ENCODE measurements at regions not wholly inside any gene's neighbourhood (a gene's known extent, or its start where the extent isn't known, plus 50 kb on each side); places are given as distances from the start of the nearest gene placed in this dataset.

- Histone ChIP-seq H3K36me3 (ENCODE audit: control insufficient read depth, insufficient read depth, low read length) (no peaks in the 10 kb centered on the region), H3K4me3 (replicated peaks; ENCODE audit: low read depth, low read length) (no peak overlapping the region), H3K27me3 (replicated peaks; ENCODE audit: control insufficient read depth, insufficient read depth, low read length) (no peaks in the 10 kb centered on the region)
- peak; percentile 48 for TF ChIP-seq CTCF (IDR thresholded peaks at IDR 0.05; ENCODE audit: insufficient read depth, low read length, poor library complexity, severe bottlenecking)
- DNase-seq (ENCODE audit: extremely low read depth, insufficient read length), result no peak
Measured at GRCh38 chr10:23525406-23525805, 86.5 kb downstream of the OTUD1 start.

GRCh38 chr10:23528419-23528818 lies 89.5 kb downstream of the OTUD1 start:
- Histone ChIP-seq H3K27me3 (replicated peaks; ENCODE audit: control insufficient read depth, insufficient read depth, low read length) (no peaks in the 10 kb centered on the region), H3K36me3 (ENCODE audit: control insufficient read depth, insufficient read depth, low read length) (no peaks in the 10 kb centered on the region), H3K4me3 (replicated peaks; ENCODE audit: low read depth, low read length) (no peak overlapping the region)
- DNase-seq (ENCODE audit: extremely low read depth, insufficient read length), result no peak
- no peak for TF ChIP-seq CTCF (IDR thresholded peaks at IDR 0.05; ENCODE audit: insufficient read depth, low read length, poor library complexity, severe bottlenecking)

GRCh38 chr10:23529625-23530024 lies 90.8 kb downstream of the OTUD1 start:
- no peak overlapping the region for H3K4me3 ChIP-seq (replicated peaks; ENCODE audit: low read depth, low read length)
- no peak for DNase-seq (ENCODE audit: extremely low read depth, insufficient read length)
- H3K27me3 ChIP-seq (replicated peaks; ENCODE audit: control insufficient read depth, insufficient read depth, low read length), result no peaks in the 10 kb centered on the region; the same call in 1 of the 2 replicates
- no peak for TF ChIP-seq CTCF (IDR thresholded peaks at IDR 0.05; ENCODE audit: insufficient read depth, low read length, poor library complexity, severe bottlenecking)
- no peaks in the 10 kb centered on the region for H3K36me3 ChIP-seq (ENCODE audit: control insufficient read depth, insufficient read depth, low read length)

GRCh38 chr10:23530079-23530478 lies 91.2 kb downstream of the OTUD1 start:
- no peak for DNase-seq (ENCODE audit: extremely low read depth, insufficient read length)
- Histone ChIP-seq H3K36me3 (ENCODE audit: control insufficient read depth, insufficient read depth, low read length) (no peaks in the 10 kb centered on the region), H3K4me3 (replicated peaks; ENCODE audit: low read depth, low read length) (no peak overlapping the region), H3K27me3 (replicated peaks; ENCODE audit: control insufficient read depth, insufficient read depth, low read length) (no peaks in the 10 kb centered on the region; the same call in 1 of the 2 replicates)
- peak; percentile 36 for TF ChIP-seq CTCF (IDR thresholded peaks at IDR 0.05; ENCODE audit: insufficient read depth, low read length, poor library complexity, severe bottlenecking)

- Histone ChIP-seq H3K36me3 (ENCODE audit: control insufficient read depth, insufficient read depth, low read length) (no peaks in the 10 kb centered on the region), H3K4me3 (replicated peaks; ENCODE audit: low read depth, low read length) (no peak overlapping the region), H3K27me3 (replicated peaks; ENCODE audit: control insufficient read depth, insufficient read depth, low read length) (no peaks in the 10 kb centered on the region; the same call in 1 of the 2 replicates)
- TF ChIP-seq CTCF (IDR thresholded peaks at IDR 0.05; ENCODE audit: insufficient read depth, low read length, poor library complexity, severe bottlenecking), result no peak
- DNase-seq (ENCODE audit: extremely low read depth, insufficient read length), result no peak
Measured at GRCh38 chr10:23533212-23533611, 94.3 kb downstream of the OTUD1 start.

- Histone ChIP-seq H3K4me3 (replicated peaks; ENCODE audit: low read depth, low read length) (no peak overlapping the region), H3K27me3 (replicated peaks; ENCODE audit: control insufficient read depth, insufficient read depth, low read length) (no peaks in the 10 kb centered on the region; the same call in 1 of the 2 replicates), H3K36me3 (ENCODE audit: control insufficient read depth, insufficient read depth, low read length) (no peaks in the 10 kb centered on the region)
- DNase-seq (ENCODE audit: extremely low read depth, insufficient read length), result no peak
- no peak for TF ChIP-seq CTCF (IDR thresholded peaks at IDR 0.05; ENCODE audit: insufficient read depth, low read length, poor library complexity, severe bottlenecking)
Measured at GRCh38 chr10:23534326-23534725, 95.5 kb downstream of the OTUD1 start.
